Fibroblast of lung (primary cell): ENCODE measurements at regions not wholly inside any gene's neighbourhood (a gene's known extent, or its start where the extent isn't known, plus 50 kb on each side); places are given as distances from the start of the nearest gene placed in this dataset.

ENCODE experiments used
- DNase-seq, 2 donors: peaks; one replicate each; pipeline versions ENCODE4 v3.0.0 to v3.0.0-alpha.2; 2010; ENCODE audit warnings: low read depth in 2 of 2
- H2AFZ ChIP-seq: 2 replicates; pipeline ENCODE4 v1.5.1; 2012; ENCODE audit warnings: low read length, control low read depth, inconsistent platforms
- H3K27ac ChIP-seq: 2 replicates; pipeline ENCODE4 v1.5.1; 2011; ENCODE audit warnings: low read length, control low read depth; ENCODE audit not compliant: insufficient read depth
- H3K27me3 ChIP-seq: 2 replicates; pipeline ENCODE4 v1.5.1; 2011; ENCODE audit warnings: mild to moderate bottlenecking, low read length; ENCODE audit not compliant: control insufficient read depth, insufficient read depth
- H3K36me3 ChIP-seq: 2 replicates; pipeline ENCODE4 v1.5.1; 2011; ENCODE audit warnings: low read length; ENCODE audit not compliant: control insufficient read depth, insufficient read depth
- H3K4me1 ChIP-seq: 2 replicates; pipeline ENCODE4 v1.5.1; 2011; ENCODE audit warnings: low read length; ENCODE audit not compliant: control insufficient read depth, insufficient read depth; ENCODE audit errors: extremely low read depth
- H3K4me2 ChIP-seq: 2 replicates; pipeline ENCODE4 v1.5.1; 2011; ENCODE audit warnings: low read length, control low read depth; ENCODE audit not compliant: insufficient read depth; ENCODE audit errors: extremely low read depth
- H3K4me3 ChIP-seq, 4 experiments: fragments of 200-600 bp in 1 of 4; sonication (generic) in 1 of 4; replicated peaks in 1 of 4; 2 replicates each; pipeline ENCODE4 v1.5.1; 2011 to 2016; ENCODE audit warnings: low read length in 4 of 4, low read depth in 3 of 4, mild to moderate bottlenecking in 3 of 4, control low read depth in 2 of 4, inconsistent platforms in 1 of 4, mixed read lengths in 1 of 4; ENCODE audit not compliant: insufficient read depth in 1 of 4; ENCODE audit errors: control extremely low read depth in 1 of 4
- H3K79me2 ChIP-seq: 2 replicates; pipeline ENCODE4 v1.5.1; 2012; ENCODE audit warnings: mild to moderate bottlenecking, low read length, inconsistent platforms; ENCODE audit not compliant: control insufficient read depth, insufficient read depth
- H3K9ac ChIP-seq: 2 replicates; pipeline ENCODE4 v1.5.1; 2011; ENCODE audit warnings: mild to moderate bottlenecking, low read length, control low read depth; ENCODE audit not compliant: insufficient read depth
- H3K9me3 ChIP-seq: 2 replicates; pipeline ENCODE4 v1.5.1; 2012; ENCODE audit warnings: low read depth, low read length; ENCODE audit not compliant: control insufficient read depth, insufficient read depth
- H4K20me1 ChIP-seq: 2 replicates; pipeline ENCODE4 v1.5.1; 2011; ENCODE audit warnings: low read length; ENCODE audit not compliant: control insufficient read depth, insufficient read depth; ENCODE audit errors: extremely low read depth
- EZH2 ChIP-seq: IDR thresholded peaks from 2 replicates; pipeline ENCODE4 v1.5.1; 2012; ENCODE audit warnings: low read length, control low read depth, mild to moderate bottlenecking; ENCODE audit errors: missing control alignments
- TF ChIP-seq, protein P1 (sequence below), 2 donors: IDR thresholded peaks in 1 of 2; conservative IDR thresholded peaks in 1 of 2; 1 replicate in 1 of 2; 2 replicates in 1 of 2; pipeline ENCODE4 v1.5.1; 2011 to 2012; ENCODE audit warnings: low read length in 2 of 2, control low read depth in 1 of 2, inconsistent platforms in 1 of 2, low read depth in 1 of 2, mild to moderate bottlenecking in 1 of 2

DNA sequence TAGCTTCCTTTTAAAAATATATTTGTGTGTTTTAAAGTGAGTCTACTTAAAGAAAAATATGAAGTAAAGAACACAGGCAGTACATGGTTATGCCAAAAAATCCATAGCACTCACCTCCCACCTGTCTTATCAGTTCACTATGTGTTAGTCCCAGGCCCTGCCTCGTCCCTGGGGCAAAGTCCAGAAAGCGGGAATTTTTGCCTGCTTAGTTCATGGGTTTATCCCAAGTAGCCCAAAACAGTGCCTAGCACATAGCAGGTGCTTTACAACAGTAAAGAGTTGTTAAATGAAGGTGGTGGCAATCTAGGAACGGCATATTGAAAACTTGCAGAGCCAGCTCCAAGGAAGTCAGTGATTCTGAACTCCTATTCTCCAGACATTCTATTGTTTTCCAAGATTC lies 154.0 kb downstream of the MN1 start:
- TF ChIP-seq EZH2 = no peak
- TF ChIP-seq, protein P1, sequence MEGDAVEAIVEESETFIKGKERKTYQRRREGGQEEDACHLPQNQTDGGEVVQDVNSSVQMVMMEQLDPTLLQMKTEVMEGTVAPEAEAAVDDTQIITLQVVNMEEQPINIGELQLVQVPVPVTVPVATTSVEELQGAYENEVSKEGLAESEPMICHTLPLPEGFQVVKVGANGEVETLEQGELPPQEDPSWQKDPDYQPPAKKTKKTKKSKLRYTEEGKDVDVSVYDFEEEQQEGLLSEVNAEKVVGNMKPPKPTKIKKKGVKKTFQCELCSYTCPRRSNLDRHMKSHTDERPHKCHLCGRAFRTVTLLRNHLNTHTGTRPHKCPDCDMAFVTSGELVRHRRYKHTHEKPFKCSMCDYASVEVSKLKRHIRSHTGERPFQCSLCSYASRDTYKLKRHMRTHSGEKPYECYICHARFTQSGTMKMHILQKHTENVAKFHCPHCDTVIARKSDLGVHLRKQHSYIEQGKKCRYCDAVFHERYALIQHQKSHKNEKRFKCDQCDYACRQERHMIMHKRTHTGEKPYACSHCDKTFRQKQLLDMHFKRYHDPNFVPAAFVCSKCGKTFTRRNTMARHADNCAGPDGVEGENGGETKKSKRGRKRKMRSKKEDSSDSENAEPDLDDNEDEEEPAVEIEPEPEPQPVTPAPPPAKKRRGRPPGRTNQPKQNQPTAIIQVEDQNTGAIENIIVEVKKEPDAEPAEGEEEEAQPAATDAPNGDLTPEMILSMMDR (conservative IDR thresholded peaks at IDR 0.05 in 1 of 2, IDR thresholded peaks at IDR 0.05 in 1 of 2; ENCODE audit: low read depth in 1 of 2, low read length in 2 of 2) = no peak
- Histone ChIP-seq H3K9me3 (no peaks in the 10 kb centered on the region), H3K4me2 (no peak overlapping the region)

DNA sequence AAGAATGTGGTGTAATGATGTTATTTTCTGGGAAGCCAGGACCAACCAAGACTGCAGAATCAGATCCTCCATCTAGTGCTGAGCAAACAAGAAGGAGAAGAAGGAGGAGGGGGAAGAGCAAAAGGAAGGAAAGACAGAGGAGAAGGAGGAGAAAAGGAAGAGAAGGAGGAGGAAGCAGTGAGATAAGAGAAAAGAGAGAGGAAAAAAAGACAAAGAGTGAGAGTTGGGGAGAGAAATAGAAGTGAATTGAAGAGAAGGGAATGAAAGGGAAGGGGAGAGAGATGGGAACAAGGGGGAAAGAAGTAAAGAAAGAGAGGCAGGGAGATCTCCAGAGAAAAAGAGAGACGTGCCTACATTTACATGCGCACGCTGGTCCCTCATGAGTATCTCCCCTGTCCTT lies 153.5 kb downstream of the MN1 start:
- Histone ChIP-seq H3K36me3 (no peaks in the 10 kb centered on the region), H3K79me2 (no peaks in the 10 kb centered on the region), H3K4me1 (no peaks in the 10 kb centered on the region), H3K4me3 (no peak overlapping the region), H3K9me3 (no peaks in the 10 kb centered on the region), H3K9ac (no peak overlapping the region), H4K20me1 (no peaks in the 10 kb centered on the region), H3K27me3 (no peaks in the 10 kb centered on the region), H3K27ac (no peak overlapping the region), H2AFZ (no peak overlapping the region), H3K4me2 (no peak overlapping the region)
- TF ChIP-seq EZH2 = no peak
- TF ChIP-seq, protein P1 (conservative IDR thresholded peaks at IDR 0.05 in 1 of 2, IDR thresholded peaks at IDR 0.05 in 1 of 2; ENCODE audit: low read depth in 1 of 2, low read length in 2 of 2) = no peak
- DNase-seq = no peak

More for the DNA sequence above, 154.0 kb downstream of the MN1 start:
- H3K36me3 ChIP-seq = no peaks in the 10 kb centered on the region
- no peak overlapping the region for H3K4me3 ChIP-seq
- no peaks in the 10 kb centered on the region for H3K79me2 ChIP-seq
- DNase-seq = no peak
- H3K27ac ChIP-seq = no peak overlapping the region
- no peaks in the 10 kb centered on the region for H4K20me1 ChIP-seq
- no peak overlapping the region for H2AFZ ChIP-seq
- H3K27me3 ChIP-seq = no peaks in the 10 kb centered on the region
- H3K4me1 ChIP-seq = no peaks in the 10 kb centered on the region
- no peak overlapping the region for H3K9ac ChIP-seq

DNA sequence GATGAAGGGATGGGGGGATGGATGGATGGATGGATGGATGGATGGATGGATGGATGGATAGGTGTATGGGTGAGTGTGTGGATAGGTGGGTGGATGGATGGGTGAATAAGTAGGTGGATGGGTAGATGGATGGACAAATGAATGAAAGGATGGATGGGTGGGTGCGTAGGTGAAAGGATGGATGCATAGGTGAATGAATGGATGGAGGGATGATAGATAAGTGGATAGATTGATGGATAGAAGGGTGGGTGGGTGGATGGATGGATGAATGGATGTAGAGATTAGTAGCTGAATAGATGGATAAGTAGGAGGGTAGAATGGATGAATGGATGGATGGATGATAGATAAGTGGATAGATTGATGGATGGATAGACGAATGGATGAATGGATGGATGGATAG lies 152.7 kb downstream of the MN1 start:
- Histone ChIP-seq H2AFZ (no peak overlapping the region), H3K9ac (no peak overlapping the region), H3K79me2 (no peaks in the 10 kb centered on the region), H4K20me1 (no peaks in the 10 kb centered on the region), H3K36me3 (no peaks in the 10 kb centered on the region), H3K4me3 (no peak overlapping the region), H3K9me3 (no peaks in the 10 kb centered on the region), H3K27me3 (no peaks in the 10 kb centered on the region), H3K27ac (no peak overlapping the region), H3K4me2 (no peak overlapping the region), H3K4me1 (no peaks in the 10 kb centered on the region)
- no peak for DNase-seq
- TF ChIP-seq EZH2 = no peak
- TF ChIP-seq, protein P1 (conservative IDR thresholded peaks at IDR 0.05 in 1 of 2, IDR thresholded peaks at IDR 0.05 in 1 of 2; ENCODE audit: low read depth in 1 of 2, low read length in 2 of 2) = no peak
